GM21423 (cell line): ENCODE measurements at regions not wholly inside any gene's neighbourhood (a gene's known extent, or its start where the extent isn't known, plus 50 kb on each side); places are given as distances from the start of the nearest gene placed in this dataset.

Experiments
- ATAC-seq: cut with Tn5 transposase; IDR thresholded peaks from one replicate; pipeline ENCODE4 v1.9.1; 2021; ENCODE audit warnings: mild to moderate bottlenecking, moderate library complexity; ENCODE audit not compliant: unreplicated experiment

DNA sequence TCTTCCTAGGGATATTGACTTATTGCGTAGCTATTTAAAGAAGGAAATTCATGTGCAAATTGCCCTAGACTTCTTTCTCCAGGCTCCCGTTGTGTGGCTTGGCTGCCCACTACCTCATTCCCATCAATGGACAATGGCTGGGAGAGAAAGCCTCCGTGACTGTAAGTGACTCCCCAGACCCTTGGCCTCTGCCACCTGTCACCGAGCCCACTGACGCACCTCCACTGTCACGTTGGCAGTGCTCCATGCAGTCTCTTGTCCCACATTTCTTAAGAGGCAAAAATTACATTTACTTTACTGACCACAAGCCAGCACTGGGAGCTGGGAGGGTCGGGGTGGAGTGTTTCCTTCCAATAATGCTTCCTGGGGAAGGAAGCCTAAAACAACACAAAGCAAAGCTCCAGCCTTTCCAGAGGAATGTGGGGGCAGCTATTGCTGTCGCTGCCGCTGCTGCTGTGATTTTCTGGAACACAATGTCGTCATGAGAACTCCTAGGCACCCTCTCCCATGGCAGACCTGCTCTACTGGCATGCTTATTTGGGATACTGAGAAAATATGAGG, 89.7 kb upstream of the STEAP1B start:
- no peak for ATAC-seq

DNA sequence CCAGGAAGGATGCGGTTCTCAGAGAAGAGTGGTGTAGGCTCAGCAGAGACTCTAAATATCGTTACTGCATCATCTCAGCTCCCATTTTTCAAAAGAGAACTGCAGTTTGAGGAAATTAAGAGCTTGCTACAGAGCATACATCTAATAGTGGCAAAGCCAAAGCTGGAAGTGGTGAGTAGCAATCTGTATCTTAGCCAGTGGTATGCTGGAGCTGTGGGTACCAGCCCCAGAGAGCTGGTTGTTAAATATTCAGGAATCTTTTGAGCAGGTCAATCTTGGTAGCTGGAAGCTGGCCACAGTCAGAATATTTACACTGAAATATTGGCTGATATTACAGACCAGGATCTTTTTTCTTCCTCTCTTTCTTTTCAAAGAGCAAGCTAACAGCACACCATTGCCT, 88.4 kb upstream of the STEAP1B start:
- ATAC-seq: no peak

- ATAC-seq: no peak
Observed at GRCh38 chr7:22587322-22587721, 87.3 kb upstream of the STEAP1B start.

- ATAC-seq: no peak
Observed at GRCh38 chr7:22586786-22587140, 86.8 kb upstream of the STEAP1B start.

GRCh38 chr7:22586101-22586785, 86.3 kb upstream of the STEAP1B start:
- no peak for ATAC-seq

GRCh38 chr7:22584179-22584578, 84.2 kb upstream of the STEAP1B start:
- ATAC-seq: no peak

DNA sequence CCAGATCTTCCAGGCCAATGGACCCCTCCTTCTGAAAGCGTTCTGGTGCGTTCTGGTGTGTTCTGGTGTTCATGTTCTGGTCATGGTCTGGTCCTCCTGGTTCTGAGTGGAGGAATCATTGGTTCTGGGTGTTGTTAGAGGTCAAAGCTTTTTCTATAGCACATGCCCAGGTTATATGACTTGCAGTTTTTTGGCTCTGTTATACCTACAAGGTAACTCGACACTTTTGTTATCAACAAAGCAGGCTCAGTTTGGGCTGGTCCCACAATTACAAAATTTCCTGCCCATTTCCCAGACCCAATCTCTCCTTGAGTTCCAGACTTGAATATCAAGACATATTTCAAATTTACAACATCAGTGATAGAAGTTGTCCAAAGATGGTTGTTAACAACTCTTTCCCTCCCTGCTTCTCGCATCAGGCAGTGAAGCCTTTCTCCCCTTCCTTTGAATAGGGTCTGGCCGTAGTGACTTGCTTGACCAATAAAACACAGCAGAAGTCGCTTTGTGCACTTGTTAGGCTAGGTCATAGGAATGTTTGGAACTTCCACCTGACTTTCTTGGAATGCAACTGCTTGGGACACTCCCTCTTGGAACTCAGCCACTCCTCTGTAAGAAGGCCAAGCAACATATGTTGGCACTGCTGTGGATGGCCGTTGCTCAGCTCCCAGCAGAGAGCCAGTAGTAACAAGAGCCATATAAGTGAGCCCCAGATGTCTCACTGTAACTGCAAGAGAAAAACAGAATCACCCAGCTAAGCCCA, 83.1 kb upstream of the STEAP1B start:
- no peak for ATAC-seq

DNA sequence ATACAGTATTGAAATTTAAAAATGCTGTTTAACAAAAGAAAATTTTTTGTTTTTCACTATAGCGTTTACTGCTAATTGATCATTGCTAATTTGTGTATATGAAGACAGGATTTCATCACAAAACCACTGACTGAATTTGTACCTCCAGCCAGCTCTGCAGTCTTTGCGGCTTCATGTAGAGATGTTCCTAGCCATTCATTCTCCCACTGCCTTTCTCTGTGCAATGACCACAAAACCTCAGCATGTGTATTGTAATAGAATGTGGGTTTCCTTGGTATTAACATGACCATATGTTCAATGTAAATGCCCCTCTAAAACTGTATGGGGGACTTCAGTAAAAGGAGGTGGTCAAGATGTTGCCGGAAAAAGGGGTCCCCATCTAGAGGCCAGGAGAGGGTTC, 81.1 kb upstream of the STEAP1B start:
- no peak for ATAC-seq

- ATAC-seq: no peak
Observed at GRCh38 chr7:22579961-22580360, 80.0 kb upstream of the STEAP1B start.

DNA sequence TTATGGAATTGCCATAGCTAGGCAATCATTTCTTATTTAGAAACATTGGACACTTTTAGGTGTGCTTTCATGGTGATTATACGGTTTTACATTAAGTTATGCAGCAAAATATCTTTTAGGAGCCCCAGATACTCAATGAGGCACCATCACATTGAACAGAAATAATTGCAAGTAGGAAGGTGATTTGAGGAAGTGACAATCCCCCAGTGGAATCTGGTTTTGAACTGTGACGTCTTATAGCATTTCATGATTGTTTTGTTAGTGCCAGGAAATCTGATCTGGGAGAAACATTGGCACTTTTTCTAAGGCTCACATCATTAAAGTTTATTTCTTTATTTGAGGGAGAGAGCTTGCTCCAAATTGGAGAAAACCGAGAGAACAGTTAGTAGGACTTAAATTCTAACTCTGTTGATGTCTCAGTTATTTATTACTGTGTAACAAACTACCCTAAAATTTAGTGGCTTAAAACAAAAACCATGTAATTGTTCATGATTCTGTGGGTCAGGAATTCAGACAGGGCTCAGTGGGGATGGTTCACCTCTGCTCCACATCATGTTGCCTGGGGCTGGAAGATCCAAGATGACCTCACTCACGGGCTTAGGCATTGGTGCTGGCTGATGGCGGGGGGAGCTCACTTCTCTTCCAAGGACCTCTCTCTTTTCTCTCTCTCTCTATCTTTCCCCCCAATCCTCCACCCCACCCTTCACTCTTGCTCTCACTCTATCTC, 78.2 kb upstream of the STEAP1B start:
- ATAC-seq: no peak

- ATAC-seq: no peak
Observed at GRCh38 chr7:22577470-22578001, 77.5 kb upstream of the STEAP1B start.

- no peak for ATAC-seq
Observed at GRCh38 chr7:22576612-22577469, 76.9 kb upstream of the STEAP1B start.

- ATAC-seq: no peak
Observed at GRCh38 chr7:22574754-22575520, 74.9 kb upstream of the STEAP1B start.

- ATAC-seq: no peak
Observed at GRCh38 chr7:22572937-22573336, 72.9 kb upstream of the STEAP1B start.

DNA sequence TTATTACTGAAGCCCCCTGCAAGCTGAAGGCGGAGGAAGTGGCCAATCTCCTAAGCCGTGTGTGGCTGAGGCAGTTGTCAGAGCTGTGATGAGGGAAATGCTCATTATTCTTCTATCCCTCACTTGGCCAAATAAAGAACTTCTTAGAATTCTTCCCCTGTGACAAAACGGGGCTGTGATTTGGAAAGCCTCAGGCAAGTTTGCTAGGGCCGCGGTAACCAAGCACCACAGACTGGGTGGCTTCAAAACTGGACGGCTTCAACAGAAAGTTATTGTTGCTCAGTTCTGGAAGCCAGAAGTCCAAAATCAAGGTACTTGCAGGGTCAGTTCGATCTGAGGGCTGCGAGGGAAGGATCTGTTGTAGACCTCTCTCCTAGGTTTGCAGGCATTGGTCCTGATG, 72.3 kb upstream of the STEAP1B start:
- ATAC-seq: no peak

GRCh38 chr7:22571766-22572165, 71.8 kb upstream of the STEAP1B start:
- no peak for ATAC-seq

DNA sequence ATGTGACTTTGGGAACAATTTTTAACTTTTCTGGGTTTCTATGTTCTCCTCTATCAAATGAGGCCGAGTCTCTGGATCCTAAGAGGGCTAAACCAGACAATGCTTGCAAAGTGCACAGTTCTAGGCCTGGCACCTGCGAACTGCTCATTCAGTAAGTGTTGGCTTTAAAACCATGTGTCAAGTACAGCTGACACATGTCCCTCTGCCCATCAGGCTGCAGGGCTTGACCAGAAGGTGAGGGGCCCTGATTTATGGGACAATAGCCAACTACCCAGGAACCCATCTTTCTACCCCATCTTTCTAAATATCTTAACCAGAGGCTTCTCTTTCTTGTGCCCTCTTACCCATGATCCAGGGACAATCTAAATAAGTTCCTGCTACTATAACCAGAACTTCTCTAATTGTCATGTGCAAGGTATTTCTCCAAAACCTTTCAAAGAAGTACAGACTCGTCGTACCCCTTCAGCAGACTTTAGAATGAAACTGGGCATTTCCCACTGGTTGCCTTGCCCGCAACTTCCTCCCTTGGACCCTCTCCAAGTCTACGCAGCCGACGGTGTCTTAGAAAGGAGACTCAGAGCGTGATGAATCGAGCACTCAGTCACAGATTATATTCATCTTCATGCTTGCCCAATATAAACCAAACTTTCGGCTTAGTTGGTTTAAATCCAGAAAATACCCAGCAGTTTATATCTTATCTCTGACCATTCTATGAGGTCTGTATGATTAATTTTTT, 69.8 kb upstream of the STEAP1B start:
- no peak for ATAC-seq

- ATAC-seq: no peak
Observed at GRCh38 chr7:22566592-22566991, 66.6 kb upstream of the STEAP1B start.

GRCh38 chr7:22566176-22566575, 66.2 kb upstream of the STEAP1B start:
- ATAC-seq: no peak
